ENCODE measurements at regions not wholly inside any gene's neighbourhood (a gene's known extent, or its start where the extent isn't known, plus 50 kb on each side); places are given as distances from the start of the nearest gene placed in this dataset.
A peak's percentile ranks its signal among the peaks of the same experiment; 100 is the strongest.
"Not testable (repeated sequence)": the region's sequence is repeated elsewhere in the genome, so short reads cannot be mapped to it uniquely, and the experiment has no call there.

DNA sequence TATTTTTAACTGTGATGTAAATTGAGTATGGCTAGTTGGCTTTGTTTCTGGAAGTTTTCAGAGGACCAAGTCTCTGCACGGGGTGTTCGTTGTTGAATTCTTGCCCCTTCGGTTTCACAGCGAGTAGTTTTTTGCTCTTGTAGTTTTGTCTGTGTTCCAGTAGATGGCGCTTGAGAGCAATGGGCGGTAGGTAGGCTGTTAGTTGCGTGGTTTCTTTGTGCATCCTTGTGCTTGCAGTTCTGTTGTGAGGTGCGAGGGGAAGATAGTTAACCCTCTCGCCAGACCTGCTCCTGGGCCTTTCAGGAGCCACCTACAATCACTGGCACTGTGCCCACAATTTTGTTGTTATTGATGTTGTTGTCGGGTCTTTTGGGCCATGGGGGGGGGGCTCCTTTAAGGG is 118.1 kb downstream of the SPIN4 start:
- H3K4me3 ChIP-seq; intact Hi-C loops (cut with DNase I; ENCODE audit: low total_unique reads); H3K27me3 ChIP-seq; H3K4me1 ChIP-seq; H3K36me3 ChIP-seq; H3K9me3 ChIP-seq; H3K27ac ChIP-seq; DNase-seq: not testable (repeated sequence)

DNA sequence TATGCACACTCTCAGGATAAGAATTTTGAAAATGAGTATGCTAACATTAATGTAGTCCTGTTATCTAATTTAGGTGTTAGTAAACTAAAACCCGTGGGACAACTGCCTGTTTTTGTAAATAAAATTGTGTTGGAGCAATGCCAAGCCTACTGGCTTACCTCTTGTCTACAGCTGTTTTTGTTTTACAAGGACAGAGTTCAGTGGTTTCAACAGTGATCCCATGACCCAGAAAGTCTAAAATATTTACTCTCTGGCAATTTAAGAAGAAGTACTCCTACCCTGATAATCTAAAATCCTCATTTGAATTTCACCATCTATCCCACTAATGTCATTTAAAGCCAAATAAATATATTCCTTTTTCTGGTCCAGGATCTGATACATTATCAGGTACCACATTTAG is 132.9 kb downstream of the SPIN4 start:
- intact Hi-C loops (cut with DNase I; ENCODE audit: low total_unique reads); H3K36me3 ChIP-seq; H3K4me1 ChIP-seq: not testable (repeated sequence)

DNA sequence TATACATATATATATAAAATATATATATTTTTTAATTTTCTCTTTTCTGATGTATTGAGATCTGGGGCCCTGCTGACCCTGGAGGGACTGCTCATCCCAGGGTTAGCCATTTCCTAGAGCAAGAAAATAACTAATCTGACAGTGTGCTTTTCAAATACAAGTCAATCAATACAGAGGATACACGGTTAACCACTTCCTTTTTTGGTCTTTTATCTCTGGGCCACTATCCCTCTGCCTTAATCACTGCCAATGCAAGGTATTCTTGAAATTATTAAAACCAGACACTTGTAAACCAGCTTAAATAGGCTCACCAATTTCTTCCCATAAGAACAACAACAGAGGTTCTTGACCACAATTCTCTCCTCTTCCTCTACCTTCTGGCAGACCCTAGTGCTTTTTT is 133.6 kb downstream of the SPIN4 start:
- H3K27me3 ChIP-seq; H3K4me1 ChIP-seq; H3K4me3 ChIP-seq; H3K36me3 ChIP-seq; H3K27ac ChIP-seq; intact Hi-C loops (cut with DNase I; ENCODE audit: low total_unique reads); H3K9me3 ChIP-seq; DNase-seq: not testable (repeated sequence)

More for the DNA sequence above, 132.9 kb downstream of the SPIN4 start:
- H3K27me3 ChIP-seq, DNase-seq, H3K9me3 ChIP-seq, H3K4me3 ChIP-seq, H3K27ac ChIP-seq: not testable (repeated sequence)

DNA sequence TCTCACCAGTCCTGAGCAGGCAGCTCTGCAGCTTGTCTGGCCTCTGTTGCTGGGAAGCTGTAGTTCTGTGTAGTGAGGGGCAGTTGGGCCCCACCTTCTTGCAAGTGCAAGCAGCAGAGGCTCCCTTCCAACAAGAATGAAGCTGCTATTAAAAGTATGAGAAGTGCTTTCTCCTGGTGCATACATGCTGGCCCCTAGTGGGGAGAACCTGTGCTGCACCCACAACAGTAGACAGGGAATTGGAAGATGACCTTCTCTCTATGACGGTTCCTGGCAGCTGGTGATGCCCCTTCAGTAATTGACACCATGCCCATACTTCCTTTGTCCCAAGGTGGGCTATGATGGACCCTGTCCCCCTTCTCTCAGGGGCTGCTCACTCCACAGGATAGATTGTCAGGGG is 141.5 kb downstream of the SPIN4 start:
- H3K27ac ChIP-seq; DNase-seq; intact Hi-C loops (cut with DNase I; ENCODE audit: low total_unique reads); H3K4me3 ChIP-seq; H3K4me1 ChIP-seq; H3K27me3 ChIP-seq; H3K9me3 ChIP-seq; H3K36me3 ChIP-seq: not testable (repeated sequence)

DNA sequence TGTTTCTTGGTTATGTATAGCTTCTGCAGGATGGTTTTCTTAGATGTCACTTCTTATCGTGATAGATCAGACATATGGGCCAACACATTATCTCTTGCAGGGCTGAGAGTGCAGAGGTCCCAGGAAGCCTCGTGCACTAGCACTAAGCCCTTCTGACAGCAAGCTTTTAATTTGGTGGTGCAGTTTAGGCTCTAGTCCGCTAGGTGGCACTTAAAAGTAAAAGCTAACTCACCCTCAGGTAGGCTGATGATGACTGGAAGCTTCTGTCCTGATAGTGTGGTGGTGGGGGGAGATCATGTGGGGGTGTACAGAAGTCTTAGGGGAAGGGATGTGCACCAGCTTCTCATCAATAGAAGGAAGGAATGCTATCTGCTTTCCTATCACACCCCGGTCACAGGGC is 142.0 kb downstream of the SPIN4 start:
- H3K4me3 ChIP-seq; H3K9me3 ChIP-seq; DNase-seq; intact Hi-C loops (cut with DNase I; ENCODE audit: low total_unique reads); H3K36me3 ChIP-seq; H3K4me1 ChIP-seq; H3K27ac ChIP-seq; H3K27me3 ChIP-seq: not testable (repeated sequence)

DNA sequence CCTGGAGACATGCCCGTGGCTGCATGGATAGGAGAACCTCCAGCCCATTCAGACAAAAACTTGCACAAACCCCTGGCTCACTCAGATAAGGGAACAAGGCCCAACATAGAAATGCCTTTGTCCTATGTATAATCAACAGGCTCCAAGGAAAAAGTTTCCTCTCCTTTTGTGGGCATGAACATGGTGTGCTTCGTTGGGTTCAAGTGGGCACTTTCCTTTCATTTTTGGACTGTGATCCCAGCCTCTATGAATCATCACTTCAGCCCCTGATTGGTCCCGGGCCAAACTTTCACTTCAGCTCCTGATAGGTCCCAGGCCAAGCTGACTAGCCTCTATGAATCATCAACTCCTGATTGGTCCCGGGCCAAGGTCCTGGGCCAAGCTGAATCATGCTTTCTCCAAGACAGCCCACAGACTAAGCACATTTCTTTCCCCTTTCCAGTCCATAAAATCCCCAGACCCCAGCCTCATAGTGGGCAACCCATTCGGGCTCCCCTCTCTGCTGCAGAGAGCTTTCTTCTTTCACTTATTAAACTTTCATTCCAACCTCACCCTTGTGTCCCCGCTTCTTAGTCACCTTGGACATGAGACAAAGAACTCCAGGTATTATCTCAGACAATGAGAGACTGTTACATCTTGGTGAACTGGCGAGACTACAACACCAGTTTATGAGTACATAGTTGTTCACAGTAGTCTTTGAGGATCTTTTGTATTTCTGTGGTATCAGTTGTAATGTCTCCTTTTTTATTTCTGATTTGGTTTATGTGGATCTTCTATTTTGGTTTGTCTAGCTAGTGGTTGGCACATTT is 146.7 kb downstream of the SPIN4 start:
- H3K4me1 ChIP-seq, H3K9me3 ChIP-seq: not testable (repeated sequence)

DNA sequence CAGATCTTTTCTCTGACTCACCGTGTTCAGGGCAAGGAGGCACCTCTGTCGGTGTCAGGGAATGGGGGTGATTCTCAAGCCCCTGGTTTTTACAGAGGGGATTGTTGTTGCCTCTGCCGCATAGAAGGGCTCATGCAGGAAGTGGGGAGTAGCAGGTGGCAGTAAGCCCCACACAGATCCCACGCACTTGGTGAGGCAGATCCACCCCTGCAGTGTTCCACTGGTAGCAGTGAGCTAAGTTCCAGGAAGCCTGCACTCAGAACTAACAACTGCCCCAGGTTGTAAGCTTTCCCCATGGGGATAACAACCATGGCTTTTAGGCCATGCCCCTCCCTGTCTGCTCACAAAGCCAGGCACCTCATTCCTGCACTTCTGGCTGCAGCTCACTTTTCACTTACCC is 149.1 kb downstream of the SPIN4 start:
- H3K4me3 ChIP-seq; H3K27me3 ChIP-seq; intact Hi-C loops (cut with DNase I; ENCODE audit: low total_unique reads); H3K4me1 ChIP-seq; H3K9me3 ChIP-seq; H3K36me3 ChIP-seq; DNase-seq; H3K27ac ChIP-seq: not testable (repeated sequence)

More for the DNA sequence above, 146.7 kb downstream of the SPIN4 start:
- H3K4me3 ChIP-seq; H3K27ac ChIP-seq; DNase-seq; H3K36me3 ChIP-seq; H3K27me3 ChIP-seq; intact Hi-C loops (cut with DNase I; ENCODE audit: low total_unique reads): not testable (repeated sequence)

DNA sequence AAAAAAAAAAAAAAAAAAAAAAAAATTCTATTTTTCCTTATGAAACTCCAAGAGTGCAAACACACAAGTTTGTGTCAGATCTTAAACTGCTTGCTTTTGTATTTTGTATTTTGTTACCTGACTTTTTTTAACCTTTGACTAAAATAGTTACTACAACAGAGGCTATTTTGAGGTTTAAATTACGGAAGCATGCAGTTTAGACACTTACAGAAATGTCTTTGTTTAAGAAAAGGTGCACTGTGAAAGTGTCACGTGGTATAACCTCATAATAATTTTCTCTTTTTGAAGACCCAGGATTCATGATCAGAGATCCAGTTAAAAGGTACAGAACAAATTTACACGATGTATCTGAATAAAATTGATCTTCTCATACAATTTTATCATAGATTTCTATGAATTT is 152.4 kb downstream of the SPIN4 start:
- H3K27me3 ChIP-seq; H3K4me3 ChIP-seq; H3K27ac ChIP-seq; H3K36me3 ChIP-seq; intact Hi-C loops (cut with DNase I; ENCODE audit: low total_unique reads); H3K4me1 ChIP-seq; H3K9me3 ChIP-seq; DNase-seq: not testable (repeated sequence)

DNA sequence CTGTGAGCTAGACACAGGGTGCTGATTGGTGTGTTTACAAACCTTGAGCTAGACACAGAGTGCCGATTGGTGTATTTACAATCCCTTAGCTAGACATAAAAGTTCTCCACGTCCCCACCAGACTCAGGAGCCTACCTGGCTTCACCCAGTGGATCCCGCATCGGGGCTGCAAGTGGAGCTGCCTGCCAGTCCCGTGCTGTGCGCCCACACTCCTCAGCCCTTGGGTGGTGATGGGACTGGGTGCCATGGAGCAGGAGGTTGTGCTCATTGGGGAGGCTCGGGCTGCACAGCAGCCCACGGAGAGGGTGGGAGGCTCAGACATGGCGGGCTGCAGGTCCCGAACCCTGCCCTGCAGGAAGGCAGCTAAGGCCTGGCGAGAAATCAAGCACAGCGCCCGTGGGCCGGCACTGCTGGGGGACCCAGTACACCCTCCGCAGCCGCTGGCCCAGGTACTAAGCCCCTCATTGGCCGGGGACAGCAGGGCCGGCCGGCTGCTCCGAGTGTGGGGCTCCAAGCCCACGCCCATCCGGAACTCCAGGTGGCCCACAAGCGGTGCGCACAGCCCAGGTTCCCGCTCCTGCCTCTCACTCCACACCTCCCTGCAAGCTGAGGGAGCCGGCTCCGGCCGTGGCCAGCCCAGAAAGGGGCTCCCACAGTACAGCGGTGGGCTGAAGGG is 158.6 kb downstream of the SPIN4 start:
- H3K4me3 ChIP-seq; H3K27ac ChIP-seq; DNase-seq; H3K9me3 ChIP-seq; intact Hi-C loops (cut with DNase I; ENCODE audit: low total_unique reads); H3K36me3 ChIP-seq; H3K27me3 ChIP-seq; H3K4me1 ChIP-seq: not testable (repeated sequence)

DNA sequence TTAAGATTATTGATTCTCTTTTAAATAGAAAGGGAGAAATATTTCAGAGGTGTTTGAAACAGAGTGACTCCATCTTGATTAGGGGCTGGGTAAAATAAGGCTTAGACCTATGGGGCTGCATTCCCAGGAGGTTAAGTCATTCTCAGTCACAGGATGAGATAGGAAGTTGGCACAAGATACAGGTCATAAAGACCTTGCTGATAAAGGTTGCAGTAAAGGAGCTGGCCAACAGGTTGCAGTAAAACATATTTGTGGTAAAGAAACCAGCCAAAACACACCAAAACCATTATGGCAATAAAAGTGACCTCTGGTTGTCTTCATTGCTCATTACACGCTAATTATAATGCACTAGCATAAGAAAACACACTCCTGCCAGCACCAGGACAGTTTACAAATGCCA is 165.0 kb downstream of the SPIN4 start:
- H3K27me3 ChIP-seq: no peaks in the 10 kb centered on the region
- no peaks in the 10 kb centered on the region for H3K4me1 ChIP-seq
- intact Hi-C loops (cut with DNase I; ENCODE audit: low total_unique reads): no loop called here
- TF ChIP-seq, protein P1, sequence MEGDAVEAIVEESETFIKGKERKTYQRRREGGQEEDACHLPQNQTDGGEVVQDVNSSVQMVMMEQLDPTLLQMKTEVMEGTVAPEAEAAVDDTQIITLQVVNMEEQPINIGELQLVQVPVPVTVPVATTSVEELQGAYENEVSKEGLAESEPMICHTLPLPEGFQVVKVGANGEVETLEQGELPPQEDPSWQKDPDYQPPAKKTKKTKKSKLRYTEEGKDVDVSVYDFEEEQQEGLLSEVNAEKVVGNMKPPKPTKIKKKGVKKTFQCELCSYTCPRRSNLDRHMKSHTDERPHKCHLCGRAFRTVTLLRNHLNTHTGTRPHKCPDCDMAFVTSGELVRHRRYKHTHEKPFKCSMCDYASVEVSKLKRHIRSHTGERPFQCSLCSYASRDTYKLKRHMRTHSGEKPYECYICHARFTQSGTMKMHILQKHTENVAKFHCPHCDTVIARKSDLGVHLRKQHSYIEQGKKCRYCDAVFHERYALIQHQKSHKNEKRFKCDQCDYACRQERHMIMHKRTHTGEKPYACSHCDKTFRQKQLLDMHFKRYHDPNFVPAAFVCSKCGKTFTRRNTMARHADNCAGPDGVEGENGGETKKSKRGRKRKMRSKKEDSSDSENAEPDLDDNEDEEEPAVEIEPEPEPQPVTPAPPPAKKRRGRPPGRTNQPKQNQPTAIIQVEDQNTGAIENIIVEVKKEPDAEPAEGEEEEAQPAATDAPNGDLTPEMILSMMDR (IDR thresholded peaks at IDR 0.05): no peak
- TF ChIP-seq POLR2A (IDR thresholded peaks at IDR 0.05): no peak
- no peaks in the 10 kb centered on the region for H3K36me3 ChIP-seq
- DNase-seq: peak in 1 of 2 donors; percentile 8
- H3K9me3 ChIP-seq: no peaks in the 10 kb centered on the region
- peak overlapping the region in 1 of 2 donors; percentile 18 for H3K27ac ChIP-seq
- H3K4me3 ChIP-seq: no peak overlapping the region

DNA sequence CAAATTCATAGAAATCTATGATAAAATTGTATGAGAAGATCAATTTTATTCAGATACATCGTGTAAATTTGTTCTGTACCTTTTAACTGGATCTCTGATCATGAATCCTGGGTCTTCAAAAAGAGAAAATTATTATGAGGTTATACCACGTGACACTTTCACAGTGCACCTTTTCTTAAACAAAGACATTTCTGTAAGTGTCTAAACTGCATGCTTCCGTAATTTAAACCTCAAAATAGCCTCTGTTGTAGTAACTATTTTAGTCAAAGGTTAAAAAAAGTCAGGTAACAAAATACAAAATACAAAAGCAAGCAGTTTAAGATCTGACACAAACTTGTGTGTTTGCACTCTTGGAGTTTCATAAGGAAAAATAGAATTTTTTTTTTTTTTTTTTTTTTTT is 171.3 kb downstream of the SPIN4 start:
- H3K27me3 ChIP-seq; H3K36me3 ChIP-seq; intact Hi-C loops (cut with DNase I; ENCODE audit: low total_unique reads); DNase-seq; H3K27ac ChIP-seq; H3K4me1 ChIP-seq; H3K4me3 ChIP-seq; H3K9me3 ChIP-seq: not testable (repeated sequence)

DNA sequence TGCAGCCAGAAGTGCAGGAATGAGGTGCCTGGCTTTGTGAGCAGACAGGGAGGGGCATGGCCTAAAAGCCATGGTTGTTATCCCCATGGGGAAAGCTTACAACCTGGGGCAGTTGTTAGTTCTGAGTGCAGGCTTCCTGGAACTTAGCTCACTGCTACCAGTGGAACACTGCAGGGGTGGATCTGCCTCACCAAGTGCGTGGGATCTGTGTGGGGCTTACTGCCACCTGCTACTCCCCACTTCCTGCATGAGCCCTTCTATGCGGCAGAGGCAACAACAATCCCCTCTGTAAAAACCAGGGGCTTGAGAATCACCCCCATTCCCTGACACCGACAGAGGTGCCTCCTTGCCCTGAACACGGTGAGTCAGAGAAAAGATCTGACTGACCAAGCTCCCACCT is 174.6 kb downstream of the SPIN4 start:
- H3K9me3 ChIP-seq; H3K4me3 ChIP-seq; H3K4me1 ChIP-seq; DNase-seq; H3K36me3 ChIP-seq; H3K27me3 ChIP-seq; intact Hi-C loops (cut with DNase I; ENCODE audit: low total_unique reads); H3K27ac ChIP-seq: not testable (repeated sequence)
